Retinal pigment epithelial cell (primary cell): ENCODE measurements at regions not wholly inside any gene's neighbourhood (a gene's known extent, or its start where the extent isn't known, plus 50 kb on each side); places are given as distances from the start of the nearest gene placed in this dataset.

Experiments
- DNase-seq: peaks from one replicate; pipeline ENCODE4 v3.0.0-alpha.2; 2010; ENCODE audit warnings: low read depth
- H3K4me3 ChIP-seq: 2 replicates; pipeline ENCODE4 v1.5.1; 2011; ENCODE audit warnings: mild to moderate bottlenecking, low read length, control low read depth, moderate library complexity
- TF ChIP-seq, protein P1 (sequence below): conservative IDR thresholded peaks from 2 replicates; pipeline ENCODE4 v1.5.1; 2011; ENCODE audit warnings: low read depth, low read length, control low read depth, inconsistent platforms

DNA sequence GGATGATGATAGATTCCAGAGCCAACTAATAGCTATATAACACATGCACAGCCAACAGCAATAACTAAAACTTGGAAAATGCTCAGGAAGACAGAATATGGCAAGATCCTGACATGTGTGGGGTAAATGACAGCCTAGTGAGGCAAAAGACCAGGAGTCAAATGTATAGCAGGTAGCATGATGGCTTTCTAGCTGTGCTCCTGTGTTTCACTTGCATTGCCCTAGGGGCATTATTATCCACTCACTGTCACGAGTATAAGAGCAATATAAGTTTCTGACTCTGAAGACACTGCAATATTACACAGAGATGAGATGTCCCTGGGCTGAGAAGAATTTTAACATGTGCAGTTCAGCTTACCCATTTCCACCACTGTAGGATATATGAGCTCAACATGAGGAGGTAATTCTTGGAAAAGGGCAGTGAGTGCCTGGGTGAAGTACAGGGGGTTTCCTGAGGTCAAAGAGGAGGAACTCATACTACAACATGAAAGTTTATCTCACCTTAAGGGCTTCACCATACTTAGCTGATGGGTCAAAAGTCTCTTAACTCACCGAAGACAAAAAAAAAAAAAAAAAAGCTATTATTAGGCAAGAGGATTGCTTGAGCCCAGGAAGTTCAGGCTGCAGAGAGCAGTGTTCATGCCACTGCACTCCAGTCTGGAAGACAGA, 1385.6 kb upstream of the SLC39A10 start:
- TF ChIP-seq, protein P1, sequence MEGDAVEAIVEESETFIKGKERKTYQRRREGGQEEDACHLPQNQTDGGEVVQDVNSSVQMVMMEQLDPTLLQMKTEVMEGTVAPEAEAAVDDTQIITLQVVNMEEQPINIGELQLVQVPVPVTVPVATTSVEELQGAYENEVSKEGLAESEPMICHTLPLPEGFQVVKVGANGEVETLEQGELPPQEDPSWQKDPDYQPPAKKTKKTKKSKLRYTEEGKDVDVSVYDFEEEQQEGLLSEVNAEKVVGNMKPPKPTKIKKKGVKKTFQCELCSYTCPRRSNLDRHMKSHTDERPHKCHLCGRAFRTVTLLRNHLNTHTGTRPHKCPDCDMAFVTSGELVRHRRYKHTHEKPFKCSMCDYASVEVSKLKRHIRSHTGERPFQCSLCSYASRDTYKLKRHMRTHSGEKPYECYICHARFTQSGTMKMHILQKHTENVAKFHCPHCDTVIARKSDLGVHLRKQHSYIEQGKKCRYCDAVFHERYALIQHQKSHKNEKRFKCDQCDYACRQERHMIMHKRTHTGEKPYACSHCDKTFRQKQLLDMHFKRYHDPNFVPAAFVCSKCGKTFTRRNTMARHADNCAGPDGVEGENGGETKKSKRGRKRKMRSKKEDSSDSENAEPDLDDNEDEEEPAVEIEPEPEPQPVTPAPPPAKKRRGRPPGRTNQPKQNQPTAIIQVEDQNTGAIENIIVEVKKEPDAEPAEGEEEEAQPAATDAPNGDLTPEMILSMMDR, result no peak

GRCh38 chr2:194270648-194271047, 1386.4 kb upstream of the SLC39A10 start:
- no peak for DNase-seq
- no peak overlapping the region for H3K4me3 ChIP-seq
- TF ChIP-seq, protein P1, result no peak

More for the DNA sequence above, 1385.6 kb upstream of the SLC39A10 start:
- no peak for DNase-seq
- no peak overlapping the region for H3K4me3 ChIP-seq

GRCh38 chr2:194264586-194264985, 1392.4 kb upstream of the SLC39A10 start:
- TF ChIP-seq, protein P1, result no peak
- no peak for DNase-seq
- no peak overlapping the region for H3K4me3 ChIP-seq

- H3K4me3 ChIP-seq, result no peak overlapping the region
- DNase-seq, result no peak
- TF ChIP-seq, protein P1, result no peak
Observed at GRCh38 chr2:194260185-194260584, 1396.8 kb upstream of the SLC39A10 start.

DNA sequence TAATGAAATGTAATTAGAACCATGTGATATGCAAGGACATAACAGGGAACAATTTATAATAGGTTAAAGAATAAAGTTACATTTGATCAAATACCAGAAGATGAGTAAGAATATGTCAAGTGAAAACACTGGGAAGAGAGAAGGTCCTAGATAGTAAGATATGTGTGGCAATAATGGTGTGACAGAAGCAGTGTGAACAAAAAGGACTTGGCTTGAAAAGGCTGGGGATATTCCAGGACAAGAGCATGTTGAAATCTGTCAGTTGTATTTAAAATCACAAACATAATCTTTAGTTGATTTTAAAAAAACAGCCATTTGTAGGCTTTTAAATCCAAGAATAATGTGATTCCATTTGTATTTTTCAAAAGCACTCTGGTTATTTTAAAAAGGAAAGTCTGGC, 1399.9 kb upstream of the SLC39A10 start:
- TF ChIP-seq, protein P1, result no peak
- H3K4me3 ChIP-seq, result no peak overlapping the region
- DNase-seq, result no peak

GRCh38 chr2:194253528-194254259, 1403.3 kb upstream of the SLC39A10 start:
- no peak overlapping the region for H3K4me3 ChIP-seq
- no peak for DNase-seq
- TF ChIP-seq, protein P1, result no peak

DNA sequence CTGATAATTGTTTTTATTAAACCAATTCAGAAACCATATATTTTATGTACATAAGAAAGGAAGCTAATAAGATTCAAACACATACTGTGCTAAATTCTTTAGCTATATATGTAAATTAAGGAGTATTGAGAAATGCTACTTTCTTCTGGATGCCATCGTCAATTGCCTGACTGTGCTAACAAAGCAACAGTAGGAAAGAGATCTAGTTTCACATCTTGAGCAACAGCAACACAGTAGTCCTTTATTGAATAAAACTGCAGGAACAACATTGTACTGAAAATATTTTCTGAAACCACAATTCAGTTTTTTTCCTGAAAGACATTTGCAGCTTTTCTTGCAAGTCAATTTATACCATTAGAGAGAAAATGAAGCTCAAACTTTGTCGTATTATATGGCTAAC, 1404.9 kb upstream of the SLC39A10 start:
- H3K4me3 ChIP-seq, result no peak overlapping the region
- DNase-seq, result no peak
- TF ChIP-seq, protein P1, result no peak
